ENCODE measurements at regions not wholly inside any gene's neighbourhood (a gene's known extent, or its start where the extent isn't known, plus 50 kb on each side); places are given as distances from the start of the nearest gene placed in this dataset.

DNA sequence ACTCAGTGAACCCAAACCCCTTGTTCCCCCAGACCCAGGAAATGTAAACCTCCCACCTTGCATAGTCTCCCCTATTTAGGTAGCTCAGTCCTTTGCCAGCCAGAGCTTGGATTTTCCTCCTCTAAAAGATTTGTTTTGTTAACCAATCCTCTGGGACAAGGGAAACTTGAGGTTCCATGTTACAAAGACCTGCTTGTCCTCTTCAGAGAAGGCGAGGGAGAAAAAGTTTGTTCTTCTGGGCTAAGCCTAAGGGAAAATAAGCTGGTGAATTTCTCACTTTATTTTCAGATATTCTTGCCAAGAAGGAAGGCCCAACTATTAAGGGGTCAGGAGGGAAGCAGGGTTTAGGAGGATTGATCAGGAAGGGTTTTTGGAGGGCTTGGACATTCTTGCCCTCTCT is 136.1 kb upstream of the PROK2 start:
- no peak for DNase-seq (ENCODE audit: low spot score)

DNA sequence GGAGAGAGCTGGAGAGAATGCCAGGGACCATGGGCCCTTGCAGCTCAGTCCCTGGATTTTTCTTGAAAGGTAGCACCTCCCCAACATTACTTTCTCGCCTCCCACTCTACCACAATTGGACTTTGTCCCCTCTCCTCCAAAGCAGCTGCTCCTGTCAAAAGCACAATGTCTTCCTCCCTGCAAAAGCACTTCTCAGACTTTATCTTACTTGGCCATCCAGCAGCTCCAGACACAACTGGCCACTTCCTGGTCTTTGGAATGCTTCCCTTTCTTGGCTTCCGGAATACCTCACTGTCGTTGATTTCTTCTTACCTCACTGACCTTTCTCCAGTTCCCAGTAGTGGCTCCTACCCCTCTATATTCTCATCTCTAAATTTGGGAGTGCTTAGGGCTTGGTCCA is 134.6 kb upstream of the PROK2 start:
- no peak for DNase-seq (ENCODE audit: low spot score)

DNA sequence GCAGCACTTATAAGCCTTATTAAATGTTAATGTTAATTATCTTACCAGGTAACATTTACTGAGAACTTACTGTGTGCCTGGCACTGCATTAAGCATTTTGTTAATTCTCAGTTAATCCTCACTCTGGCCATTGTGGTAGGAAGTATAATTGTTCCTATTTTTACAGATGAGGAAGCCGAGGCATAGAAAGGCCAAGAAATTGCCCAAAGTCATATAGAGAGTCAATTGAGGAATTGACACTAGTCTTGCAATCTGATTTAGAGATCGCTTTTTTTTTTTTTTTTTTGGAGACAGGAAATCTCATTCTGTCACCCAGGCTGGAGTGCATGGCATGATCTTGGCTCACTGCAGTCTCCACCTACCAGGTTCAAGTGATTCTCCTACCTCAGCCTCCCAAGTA is 132.6 kb upstream of the PROK2 start:
- DNase-seq (ENCODE audit: low spot score) = no peak

GRCh38 chr3:71916747-71917369 is 131.9 kb upstream of the PROK2 start:
- no peak for DNase-seq (ENCODE audit: low spot score)

- no peak for DNase-seq (ENCODE audit: low spot score)
Measured at GRCh38 chr3:71912839-71913495, 128.0 kb upstream of the PROK2 start.

DNA sequence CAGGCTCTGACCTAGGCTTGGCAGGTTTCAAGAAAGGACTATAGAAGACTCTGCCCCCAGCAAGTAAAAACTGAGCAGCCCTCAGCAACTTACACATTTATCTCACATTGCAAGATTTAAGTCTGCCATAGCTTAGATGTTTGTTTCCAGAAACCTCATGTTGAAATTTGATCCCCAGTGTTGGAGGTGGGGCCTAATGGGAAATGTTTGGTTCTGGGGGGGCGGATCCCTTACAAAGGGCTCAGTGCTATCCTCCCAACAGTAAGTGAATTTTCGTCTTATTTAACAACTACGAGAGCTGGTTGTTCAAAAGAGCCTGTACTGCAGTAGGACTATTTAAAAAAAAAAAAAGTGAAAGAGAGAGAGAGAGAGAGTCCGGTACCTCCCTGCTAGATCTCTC is 125.2 kb upstream of the PROK2 start:
- DNase-seq (ENCODE audit: low spot score) = no peak

DNA sequence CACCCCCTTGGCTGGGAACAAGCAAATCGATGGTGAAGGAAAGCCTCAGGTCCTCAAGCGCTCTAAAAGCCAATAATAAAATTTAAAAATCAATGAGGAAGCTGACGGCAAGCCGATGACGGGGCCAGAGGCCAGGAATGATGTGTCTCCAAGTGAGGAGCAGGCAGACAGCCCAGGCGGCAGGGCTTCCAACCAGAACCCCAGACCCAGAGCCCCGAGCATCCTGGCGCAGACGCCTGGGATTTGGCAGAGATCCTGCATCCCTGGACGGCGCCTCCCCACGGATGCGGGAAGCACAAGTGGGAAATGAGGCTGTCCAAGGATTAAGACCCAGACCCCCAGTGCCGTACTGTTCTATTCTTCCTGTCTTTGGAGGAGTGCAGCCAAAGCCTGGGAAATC is 123.0 kb upstream of the PROK2 start:
- no peak for DNase-seq (ENCODE audit: low spot score)

- DNase-seq (ENCODE audit: low spot score) = no peak
Measured at GRCh38 chr3:71906976-71907375, 122.0 kb upstream of the PROK2 start.

DNA sequence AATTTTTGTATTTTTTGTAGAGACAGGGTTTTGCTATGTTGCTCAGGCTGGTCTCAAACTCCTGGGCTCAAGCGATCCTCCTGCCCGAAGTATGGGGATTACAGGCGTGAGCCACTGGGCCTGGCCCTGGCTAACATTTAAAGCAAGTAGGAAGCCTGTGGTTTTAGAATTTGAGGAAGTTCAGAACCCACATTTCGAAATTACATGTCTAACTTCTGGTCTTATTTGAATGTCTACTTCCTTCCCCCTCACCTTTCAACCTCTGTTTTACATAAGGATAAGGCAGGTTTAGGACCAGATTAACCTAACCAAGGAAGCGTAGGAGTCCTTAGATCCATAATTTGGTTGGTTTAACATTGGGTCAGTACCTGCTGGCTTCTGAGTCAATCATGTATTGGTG is 120.5 kb upstream of the PROK2 start:
- DNase-seq (ENCODE audit: low spot score) = no peak

- no peak for DNase-seq (ENCODE audit: low spot score)
Measured at GRCh38 chr3:71903936-71904335, 119.0 kb upstream of the PROK2 start.

DNA sequence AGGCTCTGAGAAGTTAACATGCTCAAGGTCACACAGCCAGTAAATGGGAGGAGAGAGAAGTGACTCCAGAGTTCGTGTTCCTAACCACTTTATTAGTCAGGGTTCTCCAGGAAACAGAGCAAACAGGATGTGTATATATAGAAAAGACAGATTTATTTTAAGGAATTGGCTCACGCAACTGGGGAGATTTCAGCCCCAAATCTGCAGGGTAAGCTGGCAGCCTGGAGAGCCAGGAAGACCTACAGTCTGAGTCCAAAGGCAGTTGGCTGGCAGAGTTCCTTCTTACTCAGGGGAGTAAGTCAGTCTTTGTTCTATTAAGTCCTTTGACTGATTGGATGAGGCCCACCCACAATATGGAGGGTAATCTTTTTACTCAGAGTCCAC is 118.2 kb upstream of the PROK2 start:
- no peak for DNase-seq (ENCODE audit: low spot score)

DNA sequence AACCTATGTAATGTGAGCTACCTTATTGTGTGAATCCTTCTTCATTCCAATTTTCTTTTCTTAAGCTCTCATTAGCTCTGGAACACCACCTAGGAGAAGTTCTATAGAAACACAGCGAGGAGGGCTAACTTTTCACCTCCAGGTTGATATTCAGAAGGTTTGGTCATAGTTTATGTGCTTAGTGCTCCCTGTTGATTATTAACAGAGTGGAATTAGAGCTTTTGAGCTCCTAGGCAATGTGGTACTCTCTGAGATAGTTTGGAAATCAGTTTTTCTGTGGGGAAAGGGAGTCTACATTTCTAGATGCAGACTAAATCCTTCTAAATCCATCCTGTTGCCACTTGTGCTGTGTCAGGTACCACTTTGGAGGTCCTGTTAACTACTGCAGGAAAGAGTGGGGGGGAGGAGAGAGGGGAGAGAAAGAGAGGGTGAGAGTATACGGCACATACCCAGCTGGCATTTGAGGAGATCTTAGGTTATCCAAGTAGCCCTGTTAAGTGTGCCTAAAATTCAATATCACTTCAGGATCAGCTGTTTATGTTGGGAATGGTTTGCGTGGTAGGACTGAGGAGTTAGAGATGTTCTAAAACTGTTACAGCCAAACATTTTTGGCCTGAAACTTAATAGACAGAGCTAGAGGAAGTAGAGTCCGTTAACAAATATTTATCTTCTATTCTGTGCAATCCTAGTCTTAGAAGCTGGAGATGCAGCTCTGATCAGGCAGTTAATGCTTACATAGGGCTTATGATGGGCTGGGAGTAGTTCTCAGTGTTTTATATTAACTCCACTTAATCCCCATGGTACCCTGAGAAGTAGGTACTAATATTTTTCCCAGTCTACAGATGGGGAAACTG is 117.5 kb upstream of the PROK2 start:
- DNase-seq (ENCODE audit: low spot score) = no peak

- DNase-seq (ENCODE audit: low spot score) = no peak
Measured at GRCh38 chr3:71901645-71902044, 116.7 kb upstream of the PROK2 start.

DNA sequence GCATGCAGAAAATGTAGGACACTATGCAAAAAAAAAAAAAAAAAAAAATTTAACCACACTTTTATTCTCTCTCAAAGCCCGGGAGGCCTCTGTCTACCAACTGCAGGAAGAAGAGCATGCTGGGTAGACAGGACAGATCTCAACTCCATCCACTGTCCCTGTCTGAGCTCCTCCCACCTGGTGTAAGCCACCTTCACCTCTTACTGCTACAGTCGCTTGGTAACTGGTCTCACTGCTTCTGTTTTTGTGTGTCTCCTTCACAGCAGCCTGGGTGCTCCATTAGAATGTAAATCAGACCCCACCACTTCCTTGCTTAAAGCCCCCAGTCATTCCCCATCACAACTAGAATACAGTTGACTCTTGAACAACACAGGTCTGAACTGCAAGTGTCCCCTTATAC is 115.1 kb upstream of the PROK2 start:
- no peak for DNase-seq (ENCODE audit: low spot score)

DNA sequence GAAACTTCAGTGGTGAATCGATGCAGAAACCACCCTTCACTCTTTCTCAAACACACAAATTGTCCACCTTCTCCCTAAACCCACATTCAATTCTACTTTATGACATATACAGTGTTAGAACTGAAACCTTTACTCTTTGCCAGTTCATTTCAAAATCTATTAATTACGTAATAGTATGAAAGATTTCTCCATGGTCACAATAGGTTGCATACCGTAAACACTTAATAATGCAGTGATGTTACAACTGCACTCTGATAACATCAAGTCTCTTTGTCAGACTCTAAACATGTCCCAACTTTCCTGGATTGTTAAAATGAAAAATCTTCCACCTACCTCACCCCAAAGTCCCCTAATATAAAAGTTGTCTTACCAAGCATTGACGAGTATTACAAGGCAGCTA is 111.8 kb upstream of the PROK2 start:
- no peak for DNase-seq (ENCODE audit: low spot score)

DNA sequence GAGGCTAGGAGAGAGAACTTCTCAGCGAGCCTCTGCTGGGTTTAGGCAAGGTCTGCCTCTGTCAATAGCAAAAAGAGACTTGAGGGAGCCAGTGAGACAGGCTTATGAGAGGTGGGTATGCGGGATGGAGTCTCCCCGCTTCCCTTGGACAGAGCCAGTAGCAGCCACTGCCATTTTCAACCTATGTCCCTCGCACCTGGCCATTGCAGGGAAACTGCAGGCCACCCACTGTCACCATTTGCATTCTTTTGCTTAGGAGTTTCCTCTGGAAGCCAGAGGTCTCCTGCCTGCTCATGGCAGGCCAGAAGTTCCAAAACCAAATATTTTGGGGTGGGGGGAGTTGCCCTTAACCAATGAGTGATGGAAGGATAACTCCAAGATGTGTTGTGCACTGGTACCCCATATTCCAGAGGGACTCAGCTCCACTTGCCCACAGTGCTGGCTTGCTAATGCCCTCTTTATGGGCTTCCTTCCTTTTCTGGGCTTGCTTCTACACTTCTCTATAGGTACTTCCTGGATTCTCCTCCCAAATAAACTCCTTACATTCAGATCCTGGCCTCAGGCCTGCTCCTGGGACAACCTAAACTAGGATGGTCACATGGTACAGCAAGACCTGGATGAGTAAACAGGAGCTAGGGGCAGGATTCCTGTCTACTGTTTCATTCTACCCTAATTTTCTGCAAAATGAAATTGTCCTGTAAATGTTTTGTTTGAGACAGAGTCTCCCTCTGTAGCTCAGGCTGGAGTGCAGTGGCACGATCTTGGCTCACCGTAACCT is 108.9 kb upstream of the PROK2 start:
- no peak for DNase-seq (ENCODE audit: low spot score)

- DNase-seq (ENCODE audit: low spot score) = no peak
Measured at GRCh38 chr3:71893122-71893521, 108.2 kb upstream of the PROK2 start.

GRCh38 chr3:71891483-71891882 is 106.5 kb upstream of the PROK2 start:
- no peak for DNase-seq (ENCODE audit: low spot score)

- no peak for DNase-seq (ENCODE audit: low spot score)
Measured at GRCh38 chr3:71890356-71890931, 105.5 kb upstream of the PROK2 start.

GRCh38 chr3:71887256-71887655 is 102.3 kb upstream of the PROK2 start:
- DNase-seq (ENCODE audit: low spot score) = peak; percentile 55

- no peak for DNase-seq (ENCODE audit: low spot score)
Measured at GRCh38 chr3:71885006-71885405, 100.1 kb upstream of the PROK2 start.

DNA sequence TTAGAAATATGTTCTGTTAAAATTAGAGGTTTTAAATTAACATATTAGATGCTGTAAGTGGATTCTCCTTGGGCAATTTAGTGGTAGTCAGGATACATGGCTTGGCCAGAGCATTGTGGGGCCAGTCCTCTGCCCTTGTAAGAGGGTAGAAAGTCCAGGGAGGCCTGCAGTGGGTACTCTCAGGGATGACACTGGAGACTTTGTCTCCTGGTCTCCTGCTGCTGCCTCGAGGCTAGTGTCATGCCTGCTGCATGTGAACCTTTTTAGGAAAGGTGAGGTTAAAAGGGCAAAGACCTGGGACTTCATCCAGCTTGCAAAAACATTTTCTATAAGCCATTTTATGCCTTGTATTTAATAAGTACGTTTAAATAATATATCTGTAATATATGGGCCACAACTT is 96.8 kb upstream of the PROK2 start:
- no peak for DNase-seq (ENCODE audit: low spot score)

All from D341Med (cell line).